ENCODE measurements at regions not wholly inside any gene's neighbourhood (a gene's known extent, or its start where the extent isn't known, plus 50 kb on each side); places are given as distances from the start of the nearest gene placed in this dataset.
A peak's percentile ranks its signal among the peaks of the same experiment; 100 is the strongest.

GRCh38 chr11:16611401-16611921, 127.0 kb upstream of the C11orf58 start:
- DNase-seq (ENCODE audit: low read depth in 1 of 2, low spot score in 1 of 2) = no peak
- no peak for TF ChIP-seq JUND (IDR thresholded peaks at IDR 0.05; ENCODE audit: low read depth)
- in situ Hi-C loops (cut with HindIII; ENCODE audit: low pct_unique_long_range_greater_than_20kb, low sequenced_read_pairs) = no loop called here

- TF ChIP-seq JUND (IDR thresholded peaks at IDR 0.05; ENCODE audit: low read depth) = no peak
- no peak for DNase-seq (ENCODE audit: low read depth in 1 of 2, low spot score in 1 of 2)
- in situ Hi-C loops (cut with HindIII; ENCODE audit: low pct_unique_long_range_greater_than_20kb, low sequenced_read_pairs) = no loop called here
Observed at GRCh38 chr11:16610738-16611388, 127.6 kb upstream of the C11orf58 start.

- DNase-seq (ENCODE audit: low read depth in 1 of 2, low spot score in 1 of 2) = no peak
- TF ChIP-seq JUND (IDR thresholded peaks at IDR 0.05; ENCODE audit: low read depth) = no peak
- in situ Hi-C loops (cut with HindIII; ENCODE audit: low pct_unique_long_range_greater_than_20kb, low sequenced_read_pairs) = no loop called here
Observed at GRCh38 chr11:16610213-16610737, 128.2 kb upstream of the C11orf58 start.

DNA sequence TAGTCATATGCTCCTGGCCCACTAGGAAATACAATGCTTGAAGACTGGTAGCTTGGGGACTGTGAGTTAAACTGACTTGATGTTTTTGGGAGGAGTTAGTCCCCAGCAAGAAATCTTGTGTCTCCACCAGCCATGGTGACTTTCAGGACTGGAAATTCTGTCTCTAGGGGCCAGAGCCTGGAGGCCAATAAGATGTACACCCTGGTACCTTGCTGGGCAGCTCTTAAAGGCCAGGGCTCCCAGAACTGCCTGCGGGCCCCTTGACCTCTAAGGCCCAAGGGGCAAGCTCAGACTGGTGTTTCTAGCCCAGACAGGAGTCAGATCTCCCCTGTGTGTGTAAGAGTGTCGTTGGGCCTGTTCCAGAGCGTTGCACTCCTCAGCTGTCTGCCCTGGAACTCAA, 128.7 kb upstream of the C11orf58 start:
- no peak for TF ChIP-seq JUND (IDR thresholded peaks at IDR 0.05; ENCODE audit: low read depth)
- DNase-seq (ENCODE audit: low read depth in 1 of 2, low spot score in 1 of 2) = no peak
- in situ Hi-C loops (cut with HindIII; ENCODE audit: low pct_unique_long_range_greater_than_20kb, low sequenced_read_pairs) = no loop called here

GRCh38 chr11:16607675-16608644, 130.5 kb upstream of the C11orf58 start:
- in situ Hi-C loops (cut with HindIII; ENCODE audit: low pct_unique_long_range_greater_than_20kb, low sequenced_read_pairs) = no loop called here
- TF ChIP-seq JUND (IDR thresholded peaks at IDR 0.05; ENCODE audit: low read depth) = no peak
- DNase-seq (ENCODE audit: low read depth in 1 of 2, low spot score in 1 of 2) = no peak

GRCh38 chr11:16606784-16607674, 131.4 kb upstream of the C11orf58 start:
- no peak for TF ChIP-seq JUND (IDR thresholded peaks at IDR 0.05; ENCODE audit: low read depth)
- in situ Hi-C loops (cut with HindIII; ENCODE audit: low pct_unique_long_range_greater_than_20kb, low sequenced_read_pairs) = no loop called here
- DNase-seq (ENCODE audit: low read depth in 1 of 2, low spot score in 1 of 2) = no peak

- TF ChIP-seq JUND (IDR thresholded peaks at IDR 0.05; ENCODE audit: low read depth) = no peak
- in situ Hi-C loops (cut with HindIII; ENCODE audit: low pct_unique_long_range_greater_than_20kb, low sequenced_read_pairs) = no loop called here
- DNase-seq (ENCODE audit: low read depth in 1 of 2, low spot score in 1 of 2) = peak; percentile 70 to 82
Observed at GRCh38 chr11:16605894-16606783, 132.3 kb upstream of the C11orf58 start.

GRCh38 chr11:16605389-16605893, 133.0 kb upstream of the C11orf58 start:
- TF ChIP-seq JUND (IDR thresholded peaks at IDR 0.05; ENCODE audit: low read depth) = no peak
- peak; percentile 1 to 14 for DNase-seq (ENCODE audit: low read depth in 1 of 2, low spot score in 1 of 2)
- in situ Hi-C loops (cut with HindIII; ENCODE audit: low pct_unique_long_range_greater_than_20kb, low sequenced_read_pairs) = no loop called here

DNA sequence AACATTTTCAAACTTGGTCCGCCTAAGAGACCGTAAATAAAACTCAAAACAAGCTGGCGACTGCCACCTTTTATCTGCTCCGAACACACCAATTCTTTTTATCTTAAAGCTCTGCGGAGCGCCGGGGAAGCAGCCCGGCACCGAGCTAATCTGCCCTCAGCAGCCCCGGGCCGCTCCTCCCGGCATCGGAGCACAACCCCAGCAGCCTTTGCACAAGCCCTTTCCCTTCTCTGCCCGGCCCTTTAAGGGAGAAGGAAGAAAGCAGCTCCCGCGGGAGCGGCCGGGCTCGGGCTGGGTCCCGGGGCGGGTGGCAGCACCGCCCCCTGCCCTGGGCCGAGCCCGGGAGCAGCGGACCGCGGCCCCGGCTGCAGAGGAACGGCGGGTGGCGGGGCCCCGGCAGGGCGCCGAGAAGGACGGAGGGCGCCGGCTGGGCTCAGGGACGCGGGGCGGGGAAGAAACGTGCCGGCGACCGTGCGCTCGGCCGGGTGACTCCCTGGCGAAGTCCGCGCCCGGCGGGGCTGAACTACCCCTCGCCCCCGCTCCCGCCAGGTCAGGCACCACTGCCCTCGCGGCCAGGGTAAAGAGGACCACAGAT, 133.6 kb upstream of the C11orf58 start:
- in situ Hi-C loops (cut with HindIII; ENCODE audit: low pct_unique_long_range_greater_than_20kb, low sequenced_read_pairs) = no loop called here
- DNase-seq (ENCODE audit: low read depth in 1 of 2, low spot score in 1 of 2) = peak; percentile 39 to 40
- no peak for TF ChIP-seq JUND (IDR thresholded peaks at IDR 0.05; ENCODE audit: low read depth)

DNA sequence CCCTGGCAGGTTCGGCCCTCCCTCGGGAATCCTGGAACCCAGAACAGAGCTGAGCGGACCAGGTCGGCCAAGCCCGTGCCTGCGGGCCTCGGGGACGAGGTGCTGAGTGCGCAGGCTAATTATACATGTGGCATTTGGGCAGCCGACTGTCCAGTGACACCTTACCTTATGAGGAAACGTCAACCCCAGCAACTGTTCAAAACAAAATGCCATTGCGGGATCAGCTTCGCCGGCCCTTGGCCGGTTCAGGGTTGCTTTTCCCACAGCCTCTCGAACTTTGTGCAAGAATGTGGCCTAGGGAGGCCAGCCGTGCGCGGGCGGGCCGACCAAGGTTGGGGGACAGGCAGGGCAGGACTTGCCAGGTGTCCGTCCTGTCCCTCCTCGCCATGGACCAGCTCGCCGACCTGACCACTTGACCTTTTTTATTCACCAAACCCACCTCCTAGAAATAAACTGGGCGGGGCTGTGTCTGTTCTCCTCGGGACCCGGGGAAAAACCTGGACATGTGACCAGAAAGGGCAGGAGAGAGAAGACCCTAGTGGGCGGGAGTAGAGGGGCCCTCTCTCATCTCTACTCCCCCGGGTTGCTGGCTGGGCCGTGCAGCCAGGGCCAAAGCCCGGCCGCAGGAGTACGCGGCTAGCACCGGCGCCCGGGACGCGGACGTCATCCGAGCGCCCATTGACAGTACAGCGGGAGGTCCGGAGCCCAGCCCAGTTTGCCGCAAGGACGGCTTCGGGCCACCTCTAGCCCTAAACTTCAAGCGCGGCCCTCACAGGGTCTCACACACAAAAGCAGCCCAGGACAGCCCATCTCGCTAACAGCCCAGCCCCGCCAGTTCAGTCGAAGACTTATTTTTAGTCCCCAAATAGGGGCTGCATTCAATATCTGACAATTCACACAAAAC, 134.3 kb upstream of the C11orf58 start:
- DNase-seq (ENCODE audit: low read depth in 1 of 2, low spot score in 1 of 2) = no peak
- TF ChIP-seq JUND (IDR thresholded peaks at IDR 0.05; ENCODE audit: low read depth) = no peak
- in situ Hi-C loops (cut with HindIII; ENCODE audit: low pct_unique_long_range_greater_than_20kb, low sequenced_read_pairs) = no loop called here

All from T47D (cell line).